ENCODE measurements at regions not wholly inside any gene's neighbourhood (a gene's known extent, or its start where the extent isn't known, plus 50 kb on each side); places are given as distances from the start of the nearest gene placed in this dataset.

DNA sequence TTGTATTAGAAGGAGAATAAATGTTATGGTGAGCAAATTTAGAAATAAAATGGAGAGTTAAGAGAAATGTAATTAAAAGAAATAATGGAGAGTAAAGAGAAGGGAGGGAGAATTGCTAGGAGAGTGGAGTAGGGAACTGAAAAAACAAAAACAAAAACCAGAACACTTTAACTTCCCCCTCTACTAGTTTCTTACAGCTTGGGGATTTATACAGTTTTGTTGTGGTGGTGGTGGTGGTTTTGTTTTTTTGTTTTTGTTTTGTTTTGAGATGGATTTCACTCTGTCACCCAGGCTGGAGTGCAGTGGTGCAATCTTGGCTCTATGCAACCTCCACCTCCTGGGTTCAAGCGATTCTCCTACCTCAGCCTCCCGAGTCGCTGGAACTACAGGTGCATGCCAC, 322.4 kb downstream of the TMEM167A start:
- Histone ChIP-seq H3K4me3 (no peak overlapping the region), H3K36me3 (no peaks in the 10 kb centered on the region), H3K27me3 (no peaks in the 10 kb centered on the region), H3K27ac (no peak overlapping the region), H3K4me1 (peaks cover 0 to 6% (median 2%) of the 10 kb centered on the region in 4 donors), H3K9me3 (no peaks in the 10 kb centered on the region)
- DNase-seq (ENCODE audit: low spot score in 2 of 2): no peak
- TF ChIP-seq POLR2A (IDR thresholded peaks at IDR 0.05) (no peak), EP300 (IDR thresholded peaks at IDR 0.05) (no peak)
- TF ChIP-seq, protein P1, sequence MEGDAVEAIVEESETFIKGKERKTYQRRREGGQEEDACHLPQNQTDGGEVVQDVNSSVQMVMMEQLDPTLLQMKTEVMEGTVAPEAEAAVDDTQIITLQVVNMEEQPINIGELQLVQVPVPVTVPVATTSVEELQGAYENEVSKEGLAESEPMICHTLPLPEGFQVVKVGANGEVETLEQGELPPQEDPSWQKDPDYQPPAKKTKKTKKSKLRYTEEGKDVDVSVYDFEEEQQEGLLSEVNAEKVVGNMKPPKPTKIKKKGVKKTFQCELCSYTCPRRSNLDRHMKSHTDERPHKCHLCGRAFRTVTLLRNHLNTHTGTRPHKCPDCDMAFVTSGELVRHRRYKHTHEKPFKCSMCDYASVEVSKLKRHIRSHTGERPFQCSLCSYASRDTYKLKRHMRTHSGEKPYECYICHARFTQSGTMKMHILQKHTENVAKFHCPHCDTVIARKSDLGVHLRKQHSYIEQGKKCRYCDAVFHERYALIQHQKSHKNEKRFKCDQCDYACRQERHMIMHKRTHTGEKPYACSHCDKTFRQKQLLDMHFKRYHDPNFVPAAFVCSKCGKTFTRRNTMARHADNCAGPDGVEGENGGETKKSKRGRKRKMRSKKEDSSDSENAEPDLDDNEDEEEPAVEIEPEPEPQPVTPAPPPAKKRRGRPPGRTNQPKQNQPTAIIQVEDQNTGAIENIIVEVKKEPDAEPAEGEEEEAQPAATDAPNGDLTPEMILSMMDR (IDR thresholded peaks at IDR 0.05): no peak
- WGBS, 2 donors: 96 to 97% methylated on average over 3 of the region's 3 CpGs

DNA sequence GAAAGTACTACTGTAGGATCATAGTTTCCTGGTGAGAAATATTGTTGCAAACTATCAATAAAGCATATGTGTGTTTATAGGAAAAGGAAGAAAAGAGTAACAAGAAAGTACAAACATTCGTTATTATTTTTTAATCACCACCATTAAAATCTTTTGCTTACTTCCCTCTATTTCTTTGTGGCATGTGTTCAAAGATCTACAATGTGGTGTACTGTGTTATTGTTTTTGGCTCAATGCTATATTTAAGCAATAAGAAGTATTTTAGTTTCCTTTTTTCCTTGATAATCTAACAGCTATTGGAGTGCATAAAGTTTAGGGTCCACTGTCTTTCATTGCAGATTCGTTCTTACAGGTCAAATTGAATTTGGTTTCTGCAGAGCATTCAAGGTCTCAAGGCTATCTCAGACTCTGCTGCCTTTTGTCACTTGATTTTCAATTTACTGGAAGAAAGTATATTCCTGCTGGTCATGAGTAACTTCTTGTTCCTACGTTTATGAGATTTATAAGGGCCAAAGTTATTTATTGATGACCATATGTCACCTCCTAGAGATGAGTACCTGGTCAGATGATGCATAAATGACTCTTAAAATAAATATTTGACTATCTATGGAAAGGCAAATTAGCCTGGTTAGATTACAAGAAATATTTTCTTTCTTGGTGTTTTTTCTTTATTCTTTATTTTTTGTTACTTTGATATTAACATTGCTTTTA, 323.0 kb downstream of the TMEM167A start:
- 43 to 45% methylated on average over 3 of the region's 3 CpGs for WGBS, 2 donors
- Histone ChIP-seq H3K4me1 (peaks cover 0 to 12% (median 3%) of the 10 kb centered on the region in 4 donors), H3K27me3 (no peaks in the 10 kb centered on the region), H3K36me3 (no peaks in the 10 kb centered on the region), H3K4me3 (no peak overlapping the region), H3K27ac (no peak overlapping the region), H3K9me3 (no peaks in the 10 kb centered on the region)
- TF ChIP-seq POLR2A (IDR thresholded peaks at IDR 0.05) (no peak), EP300 (IDR thresholded peaks at IDR 0.05) (no peak)
- TF ChIP-seq, protein P1 (IDR thresholded peaks at IDR 0.05): no peak
- no peak for DNase-seq (ENCODE audit: low spot score in 2 of 2)

- Histone ChIP-seq H3K36me3 (no peaks in the 10 kb centered on the region), H3K27me3 (no peaks in the 10 kb centered on the region), H3K27ac (no peak overlapping the region), H3K4me1 (peaks cover 0 to 20% (median 4%) of the 10 kb centered on the region in 4 donors), H3K4me3 (no peak overlapping the region), H3K9me3 (no peaks in the 10 kb centered on the region)
- 96 to 98% methylated on average over 1 of the region's 1 CpG for WGBS, 2 donors
- DNase-seq (ENCODE audit: low spot score in 2 of 2): no peak
- TF ChIP-seq EP300 (IDR thresholded peaks at IDR 0.05) (no peak), POLR2A (IDR thresholded peaks at IDR 0.05) (no peak)
- TF ChIP-seq, protein P1 (IDR thresholded peaks at IDR 0.05): no peak
These were observed 323.8 kb downstream of the TMEM167A start for GRCh38 chr5:82753374-82753773.

GRCh38 chr5:82749461-82749820, 327.8 kb downstream of the TMEM167A start:
- Histone ChIP-seq H3K36me3 (no peaks in the 10 kb centered on the region), H3K27ac (peak overlapping the region in 2 of 4 donors; percentile 8 to 44), H3K9me3 (no peaks in the 10 kb centered on the region), H3K4me3 (no peak overlapping the region), H3K4me1 (peaks cover 0 to 23% (median 4%) of the 10 kb centered on the region in 4 donors), H3K27me3 (no peaks in the 10 kb centered on the region)
- DNase-seq (ENCODE audit: low spot score in 2 of 2): no peak
- 15 to 24% methylated on average over 5 of the region's 5 CpGs for WGBS, 2 donors
- TF ChIP-seq, protein P1 (IDR thresholded peaks at IDR 0.05): no peak
- TF ChIP-seq EP300 (IDR thresholded peaks at IDR 0.05): peak in 1 of 2 donors; percentile 23

- no peaks in the 10 kb centered on the region for H3K9me3 ChIP-seq
- 44 to 53% methylated on average over 8 of the region's 8 CpGs for WGBS, 2 donors
These were observed 328.3 kb downstream of the TMEM167A start for GRCh38 chr5:82748688-82749460.

More at GRCh38 chr5:82748688-82749460, 328.3 kb downstream of the TMEM167A start:
- TF ChIP-seq, protein P1 (IDR thresholded peaks at IDR 0.05): no peak
- TF ChIP-seq EP300 (IDR thresholded peaks at IDR 0.05) (no peak), POLR2A (IDR thresholded peaks at IDR 0.05) (no peak)
- DNase-seq (ENCODE audit: low spot score in 2 of 2): no peak
- Histone ChIP-seq H3K36me3 (no peaks in the 10 kb centered on the region), H3K4me1 (peaks cover 0 to 23% (median 4%) of the 10 kb centered on the region in 4 donors), H3K4me3 (no peak overlapping the region), H3K27me3 (no peaks in the 10 kb centered on the region), H3K27ac (peak overlapping the region in 1 of 4 donors; percentile 44)

Data from tibial nerve (tissue), 4 donors.